SK-N-SH (cell line): ENCODE measurements at regions not wholly inside any gene's neighbourhood (a gene's known extent, or its start where the extent isn't known, plus 50 kb on each side); places are given as distances from the start of the nearest gene placed in this dataset.

ENCODE experiments used
- CTCF ChIA-PET: fragments of 300-600, 350-600 bp; formaldehyde crosslinking; extraction: SDS; loops from one replicate; lab custom pipeline; 2021; lab: Yijun Ruan, JAX
- POLR2A ChIA-PET: fragments of 350-600 bp; sonication (Branson Sonifier 250); formaldehyde crosslinking; extraction: SDS; loops from one replicate; lab custom pipeline; 2020; ENCODE audit warnings: antibody characterized with exemption, inconsistent platforms; lab: Yijun Ruan, JAX
- DNase-seq: peaks from one replicate; pipeline ENCODE4 v3.0.0; 2012
- H2AFZ ChIP-seq: fragments of 200-600 bp; sonication (generic); 2 replicates; pipeline ENCODE4 v1.8.1; 2016; ENCODE audit warnings: antibody characterized with exemption, mild to moderate bottlenecking, low read depth
- H3F3A ChIP-seq: fragments of 200-600 bp; sonication (generic); replicated peaks from 2 replicates; pipeline ENCODE3; 2016; ENCODE audit warnings: antibody characterized with exemption, mild to moderate bottlenecking; ENCODE audit not compliant: insufficient read depth
- H3K27ac ChIP-seq, 2 experiments: fragments of 200-500 bp in 1 of 2; fragments of 200-600 bp in 1 of 2; sonication (Bioruptor generic) in 1 of 2; sonication (generic), shearing (Covaris generic) in 1 of 2; 2 replicates each; pipeline versions ENCODE4 v1.5.1 to v1.6.1; 2014 to 2016; ENCODE audit warnings: low read depth in 2 of 2, inconsistent platforms in 1 of 2, low read length in 1 of 2, mild to moderate bottlenecking in 1 of 2, mixed read lengths in 1 of 2
- H3K27me3 ChIP-seq: fragments of 200-600 bp; sonication (generic), shearing (Covaris generic); 2 replicates; pipeline ENCODE4 v1.6.1; 2016; ENCODE audit warnings: mixed run types; ENCODE audit not compliant: insufficient read depth
- H3K36me3 ChIP-seq, 2 experiments: fragments of 200-500 bp in 1 of 2; fragments of 200-600 bp in 1 of 2; sonication (Bioruptor generic) in 1 of 2; sonication (generic) in 1 of 2; replicated peaks in 1 of 2; 2 replicates each; pipeline versions ENCODE3 to v1.5.1; 2014 to 2016; ENCODE audit warnings: low read length in 1 of 2, mild to moderate bottlenecking in 1 of 2; ENCODE audit not compliant: insufficient read depth in 2 of 2, control insufficient read depth in 1 of 2
- H3K4me1 ChIP-seq, 2 experiments: fragments of 200-500 bp in 1 of 2; fragments of 200-600 bp in 1 of 2; sonication (Bioruptor generic) in 1 of 2; sonication (generic), shearing (Covaris generic) in 1 of 2; 2 replicates each; pipeline versions ENCODE4 v1.5.1 to v1.6.1; 2014 to 2016; ENCODE audit warnings: low read depth in 1 of 2, low read length in 1 of 2, mixed run types in 1 of 2; ENCODE audit not compliant: insufficient read depth in 2 of 2, control insufficient read depth in 1 of 2
- H3K4me2 ChIP-seq: fragments of 200-600 bp; sonication (generic), shearing (Covaris generic); 2 replicates; pipeline ENCODE4 v1.6.1; 2017; ENCODE audit warnings: mixed run types
- H3K4me3 ChIP-seq, 2 experiments: fragments of 200-500 bp in 1 of 2; fragments of 200-600 bp in 1 of 2; sonication (Bioruptor generic) in 1 of 2; sonication (generic), shearing (Covaris generic) in 1 of 2; 2 replicates each; pipeline versions ENCODE4 v1.5.1 to v1.8.1; 2014 to 2016; ENCODE audit warnings: low read depth in 2 of 2, inconsistent platforms in 1 of 2, low read length in 1 of 2, mild to moderate bottlenecking in 1 of 2, mixed read lengths in 1 of 2, moderate library complexity in 1 of 2
- H3K79me2 ChIP-seq: fragments of 200-600 bp; sonication (generic); 2 replicates; pipeline ENCODE4 v1.8.1; 2017; ENCODE audit warnings: mild to moderate bottlenecking; ENCODE audit not compliant: insufficient read depth
- H3K9ac ChIP-seq: fragments of 200-600 bp; sonication (generic); 2 replicates; pipeline ENCODE4 v1.6.1; 2017; ENCODE audit warnings: mixed run types
- H3K9me2 ChIP-seq: fragments of 200-600 bp; sonication (generic); 2 replicates; pipeline ENCODE4 v1.6.1; 2017; ENCODE audit warnings: mixed run types
- H3K9me3 ChIP-seq: fragments of 200-600 bp; sonication (generic); 2 replicates; pipeline ENCODE4 v1.6.1; 2017; ENCODE audit warnings: mixed run types, mild to moderate bottlenecking, moderate library complexity
- H4K20me1 ChIP-seq: fragments of 200-600 bp; sonication (generic); 2 replicates; pipeline ENCODE4 v1.6.1; 2017; ENCODE audit warnings: mild to moderate bottlenecking, mixed run types; ENCODE audit not compliant: insufficient read depth
- EZH2phosphoT487 ChIP-seq: fragments of 200-600 bp; sonication (generic); IDR thresholded peaks from 2 replicates; pipeline ENCODE4 v1.6.1; 2017; ENCODE audit warnings: low read depth, mixed run types, mild to moderate bottlenecking, antibody characterized with exemption, moderate library complexity, borderline replicate concordance
- FOSL2 ChIP-seq: IDR thresholded peaks from 2 replicates; pipeline ENCODE4 v1.4.0; 2012; ENCODE audit warnings: low read depth, mild to moderate bottlenecking, moderate library complexity, borderline replicate concordance
- FOXJ3 ChIP-seq: sonication (generic); formaldehyde crosslinking; IDR thresholded peaks from 2 replicates; pipeline ENCODE4 v1.5.1; 2020; ENCODE audit warnings: mild to moderate bottlenecking, missing genetic modification reagents
- GABPA ChIP-seq: IDR thresholded peaks from 2 replicates; pipeline ENCODE4 v1.4.0; 2012; ENCODE audit warnings: low read depth, mild to moderate bottlenecking
- MEF2A ChIP-seq: IDR thresholded peaks from 2 replicates; pipeline ENCODE4 v1.4.0; 2012; ENCODE audit warnings: low read depth, borderline replicate concordance
- NFIC ChIP-seq: IDR thresholded peaks from 2 replicates; pipeline ENCODE4 v1.4.0; 2012; ENCODE audit warnings: borderline replicate concordance
- POLR2AphosphoS5 ChIP-seq: IDR thresholded peaks from 2 replicates; pipeline ENCODE4 v1.6.1; 2012; ENCODE audit warnings: low read depth, low read length
- RCOR1 ChIP-seq: fragments of 150-350 bp; IDR thresholded peaks from 2 replicates; pipeline ENCODE4 v1.6.1; 2017; ENCODE audit warnings: antibody characterized with exemption, low read length
- RXRA ChIP-seq: IDR thresholded peaks from 2 replicates; pipeline ENCODE4 v1.4.0; 2012; ENCODE audit warnings: low read depth, mild to moderate bottlenecking, borderline replicate concordance
- SMC3 ChIP-seq: IDR thresholded peaks from 2 replicates; pipeline ENCODE4 v1.6.1; 2012; ENCODE audit warnings: low read depth, low read length, improper control_type of control experiment
- WGBS: methylation state at CpG from one replicate; pipeline ENCODE4 v1.1.6; 2017; ENCODE audit warnings: low lambda C conversion rate; 5-methylcytosine and 5-hydroxymethylcytosine counted together
- TF ChIP-seq, protein P1 (sequence below): fragments of 200-600 bp; sonication (generic); IDR thresholded peaks from 2 replicates; pipeline ENCODE4 v1.6.1; 2017; ENCODE audit warnings: antibody characterized with exemption, mild to moderate bottlenecking, moderate library complexity
- TF ChIP-seq, protein P2 (sequence below): IDR thresholded peaks from 2 replicates; pipeline ENCODE4 v1.4.0; 2012; ENCODE audit warnings: low read depth, borderline replicate concordance

DNA sequence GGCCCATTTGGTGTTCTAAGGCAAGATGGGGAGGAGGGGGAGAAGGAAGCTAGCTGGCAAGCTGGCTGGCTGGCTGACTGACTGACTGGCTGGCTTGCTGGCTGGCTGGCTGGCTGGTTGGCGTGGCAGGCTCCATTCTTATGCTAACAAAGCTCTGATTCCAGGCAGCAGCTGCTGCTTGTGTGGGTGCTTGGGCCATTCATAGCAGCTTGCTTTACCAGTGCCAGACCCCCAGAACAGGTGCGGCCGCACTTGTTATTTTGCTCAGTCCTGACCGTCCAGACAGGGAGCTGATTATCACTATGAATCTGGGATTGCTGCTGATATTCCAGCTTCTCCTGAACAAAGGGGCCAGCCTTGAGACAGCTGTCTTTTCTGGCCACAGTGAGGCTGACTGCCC is 131.2 kb upstream of the PAK3 start (continued):
- TF ChIP-seq GABPA (no peak), MEF2A (no peak), RCOR1 (no peak), EZH2phosphoT487 (no peak), NFIC (no peak)
- TF ChIP-seq, protein P1, sequence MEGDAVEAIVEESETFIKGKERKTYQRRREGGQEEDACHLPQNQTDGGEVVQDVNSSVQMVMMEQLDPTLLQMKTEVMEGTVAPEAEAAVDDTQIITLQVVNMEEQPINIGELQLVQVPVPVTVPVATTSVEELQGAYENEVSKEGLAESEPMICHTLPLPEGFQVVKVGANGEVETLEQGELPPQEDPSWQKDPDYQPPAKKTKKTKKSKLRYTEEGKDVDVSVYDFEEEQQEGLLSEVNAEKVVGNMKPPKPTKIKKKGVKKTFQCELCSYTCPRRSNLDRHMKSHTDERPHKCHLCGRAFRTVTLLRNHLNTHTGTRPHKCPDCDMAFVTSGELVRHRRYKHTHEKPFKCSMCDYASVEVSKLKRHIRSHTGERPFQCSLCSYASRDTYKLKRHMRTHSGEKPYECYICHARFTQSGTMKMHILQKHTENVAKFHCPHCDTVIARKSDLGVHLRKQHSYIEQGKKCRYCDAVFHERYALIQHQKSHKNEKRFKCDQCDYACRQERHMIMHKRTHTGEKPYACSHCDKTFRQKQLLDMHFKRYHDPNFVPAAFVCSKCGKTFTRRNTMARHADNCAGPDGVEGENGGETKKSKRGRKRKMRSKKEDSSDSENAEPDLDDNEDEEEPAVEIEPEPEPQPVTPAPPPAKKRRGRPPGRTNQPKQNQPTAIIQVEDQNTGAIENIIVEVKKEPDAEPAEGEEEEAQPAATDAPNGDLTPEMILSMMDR, result no peak

DNA sequence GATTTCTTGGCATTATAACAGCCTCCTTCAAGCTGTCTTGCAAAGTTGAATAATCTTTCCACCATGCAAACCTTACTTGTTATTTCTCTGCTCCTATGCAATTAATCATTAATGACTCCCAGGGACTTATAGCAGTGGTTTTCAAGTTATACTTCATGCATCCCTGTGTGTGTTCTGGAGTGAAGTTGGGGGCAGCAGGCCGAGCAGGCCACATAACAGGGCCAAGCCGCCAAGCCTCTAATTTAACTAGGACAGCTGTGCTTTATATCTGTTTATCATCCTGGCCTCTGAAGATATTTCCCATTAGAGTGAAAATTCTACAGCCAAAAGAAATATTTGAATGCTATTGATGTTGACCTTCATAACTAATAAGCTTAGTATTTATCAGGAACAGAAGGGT is 133.5 kb upstream of the PAK3 start:
- POLR2A ChIA-PET, result no interaction called here
- 36% methylated on average over 2 of the region's 2 CpGs for WGBS

DNA sequence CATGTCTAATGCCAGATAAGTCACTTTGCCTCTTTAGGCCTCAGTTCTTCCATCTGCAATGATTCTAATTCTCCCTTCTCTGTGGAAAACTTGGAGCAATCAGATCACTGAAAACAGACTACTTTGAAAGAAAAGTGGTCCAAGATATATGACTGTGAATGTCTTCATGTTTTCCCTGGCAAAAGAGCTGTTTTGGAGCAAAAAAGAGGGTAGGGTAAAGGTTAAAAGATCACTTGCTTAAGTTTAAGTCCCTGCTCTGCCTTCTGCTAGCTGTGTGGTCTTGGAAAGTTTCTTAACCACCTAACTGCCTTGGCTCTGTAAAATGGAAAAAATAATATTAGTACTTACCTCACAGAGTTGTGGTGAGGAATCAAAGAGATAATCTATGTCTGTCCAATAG is 140.3 kb upstream of the PAK3 start:
- Histone ChIP-seq H3K4me2 (no peak overlapping the region), H3K36me3 (no peaks in the 10 kb centered on the region), H4K20me1 (no peaks in the 10 kb centered on the region), H3K9ac (no peak overlapping the region), H3K27ac (no peak overlapping the region), H3K27me3 (no peaks in the 10 kb centered on the region), H3F3A (no peaks in the 10 kb centered on the region), H2AFZ (no peak overlapping the region), H3K4me1 (no peaks in the 10 kb centered on the region), H3K9me3 (no peaks in the 10 kb centered on the region), H3K9me2 (no peaks in the 10 kb centered on the region), H3K79me2 (no peaks in the 10 kb centered on the region), H3K4me3 (no peak overlapping the region)
- ChIA-PET POLR2A (no interaction called here), CTCF (no interaction called here)
- TF ChIP-seq GABPA (no peak), MEF2A (no peak), POLR2AphosphoS5 (no peak), RCOR1 (no peak)
- TF ChIP-seq, protein P2, sequence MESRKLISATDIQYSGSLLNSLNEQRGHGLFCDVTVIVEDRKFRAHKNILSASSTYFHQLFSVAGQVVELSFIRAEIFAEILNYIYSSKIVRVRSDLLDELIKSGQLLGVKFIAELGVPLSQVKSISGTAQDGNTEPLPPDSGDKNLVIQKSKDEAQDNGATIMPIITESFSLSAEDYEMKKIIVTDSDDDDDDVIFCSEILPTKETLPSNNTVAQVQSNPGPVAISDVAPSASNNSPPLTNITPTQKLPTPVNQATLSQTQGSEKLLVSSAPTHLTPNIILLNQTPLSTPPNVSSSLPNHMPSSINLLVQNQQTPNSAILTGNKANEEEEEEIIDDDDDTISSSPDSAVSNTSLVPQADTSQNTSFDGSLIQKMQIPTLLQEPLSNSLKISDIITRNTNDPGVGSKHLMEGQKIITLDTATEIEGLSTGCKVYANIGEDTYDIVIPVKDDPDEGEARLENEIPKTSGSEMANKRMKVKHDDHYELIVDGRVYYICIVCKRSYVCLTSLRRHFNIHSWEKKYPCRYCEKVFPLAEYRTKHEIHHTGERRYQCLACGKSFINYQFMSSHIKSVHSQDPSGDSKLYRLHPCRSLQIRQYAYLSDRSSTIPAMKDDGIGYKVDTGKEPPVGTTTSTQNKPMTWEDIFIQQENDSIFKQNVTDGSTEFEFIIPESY, result no peak
- TF ChIP-seq, protein P1, result no peak
- no peak for DNase-seq

More for the DNA sequence above, 133.5 kb upstream of the PAK3 start:
- Histone ChIP-seq H3K9ac (no peak overlapping the region), H3K27me3 (no peaks in the 10 kb centered on the region), H3K79me2 (no peaks in the 10 kb centered on the region), H3K4me2 (no peak overlapping the region), H3K36me3 (no peaks in the 10 kb centered on the region), H2AFZ (no peak overlapping the region), H4K20me1 (no peaks in the 10 kb centered on the region), H3K4me1 (peaks cover 0 to 10% of the 10 kb centered on the region in 2 experiments; a peak in 1 of 4 replicates), H3K9me2 (no peaks in the 10 kb centered on the region), H3F3A (no peaks in the 10 kb centered on the region), H3K27ac (no peak overlapping the region), H3K9me3 (no peaks in the 10 kb centered on the region), H3K4me3 (no peak overlapping the region)
- CTCF ChIA-PET, result no interaction called here
- no peak for TF ChIP-seq SMC3
- no peak for TF ChIP-seq RXRA
- TF ChIP-seq FOSL2, result no peak
- no peak for TF ChIP-seq FOXJ3
- DNase-seq, result no peak
